Suppressor macrophage treated with lipopolysaccharide for 1 hour (primary cell): ENCODE measurements at regions not wholly inside any gene's neighbourhood (a gene's known extent, or its start where the extent isn't known, plus 50 kb on each side); places are given as distances from the start of the nearest gene placed in this dataset.

Experiments
- DNase-seq, 3 donors: peaks; one replicate each; pipeline ENCODE4 v3.0.0-alpha.2; 2020 to 2022

DNA sequence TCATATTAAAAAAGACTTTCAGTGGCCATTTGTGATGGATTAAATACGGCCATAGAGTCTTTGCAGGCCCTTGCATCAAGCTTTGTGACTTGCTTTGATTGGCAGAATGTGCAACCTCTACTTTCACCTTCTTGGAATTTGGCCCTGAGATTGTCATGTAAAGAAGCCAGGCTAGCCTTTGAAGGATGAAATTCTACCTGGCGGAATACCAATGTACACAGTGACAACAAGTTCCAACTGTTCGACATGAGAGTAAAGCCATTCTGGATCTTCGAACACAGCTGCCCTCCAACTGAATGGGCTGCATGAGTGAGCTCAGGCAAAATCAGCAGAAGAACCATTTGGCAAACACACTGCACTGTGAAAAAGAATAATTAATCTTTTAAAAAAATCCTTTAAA, 321.3 kb downstream of the PHF14 start:
- DNase-seq: no peak

DNA sequence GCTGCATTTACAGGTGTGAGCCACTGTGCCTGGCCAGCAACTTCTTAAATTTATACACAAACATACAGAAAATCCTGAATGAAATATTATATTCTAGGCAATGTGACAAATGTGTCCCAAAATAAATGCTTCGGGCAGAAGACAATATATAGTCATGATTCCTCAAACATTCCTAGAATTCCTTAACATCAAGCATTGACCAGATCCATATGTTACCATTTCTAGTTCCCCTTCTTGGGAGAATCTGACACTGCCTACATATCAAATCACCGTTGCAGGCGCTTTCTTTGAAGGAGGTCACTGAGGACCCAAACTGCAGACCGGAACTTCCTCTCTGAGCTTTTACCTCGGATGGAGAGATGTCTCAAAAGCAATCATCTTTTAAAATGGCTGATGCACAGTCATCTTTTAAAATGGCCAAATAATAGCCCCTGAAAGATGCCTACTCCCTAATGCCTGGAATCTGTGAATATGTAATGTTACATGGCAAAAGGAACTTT, 323.5 kb downstream of the PHF14 start:
- no peak for DNase-seq

- no peak for DNase-seq
These were observed 324.1 kb downstream of the PHF14 start for GRCh38 chr7:11297764-11298163.

GRCh38 chr7:11298220-11298619, 324.5 kb downstream of the PHF14 start:
- DNase-seq: no peak

DNA sequence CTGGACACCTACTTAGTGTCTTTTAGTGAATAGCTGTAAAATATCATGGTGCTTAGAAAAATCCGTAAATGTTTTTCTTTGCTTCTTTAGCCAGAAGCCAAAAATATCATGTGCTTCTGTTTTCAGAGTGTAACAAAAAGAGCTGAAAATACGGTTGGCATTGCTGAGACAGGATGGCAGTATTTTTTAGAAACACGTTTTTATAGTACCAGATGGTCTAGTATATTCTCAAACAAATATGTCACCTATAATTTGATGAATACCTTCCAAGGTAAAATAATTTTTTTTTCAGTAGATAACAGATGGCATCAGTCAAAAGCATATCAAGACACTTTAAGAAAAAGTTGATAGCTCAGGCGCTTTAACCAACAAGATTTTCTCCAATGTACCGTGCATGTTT, 326.6 kb downstream of the PHF14 start:
- no peak for DNase-seq

GRCh38 chr7:11302121-11302520, 328.4 kb downstream of the PHF14 start:
- no peak for DNase-seq

GRCh38 chr7:11313801-11314200, 340.1 kb downstream of the PHF14 start:
- no peak for DNase-seq

DNA sequence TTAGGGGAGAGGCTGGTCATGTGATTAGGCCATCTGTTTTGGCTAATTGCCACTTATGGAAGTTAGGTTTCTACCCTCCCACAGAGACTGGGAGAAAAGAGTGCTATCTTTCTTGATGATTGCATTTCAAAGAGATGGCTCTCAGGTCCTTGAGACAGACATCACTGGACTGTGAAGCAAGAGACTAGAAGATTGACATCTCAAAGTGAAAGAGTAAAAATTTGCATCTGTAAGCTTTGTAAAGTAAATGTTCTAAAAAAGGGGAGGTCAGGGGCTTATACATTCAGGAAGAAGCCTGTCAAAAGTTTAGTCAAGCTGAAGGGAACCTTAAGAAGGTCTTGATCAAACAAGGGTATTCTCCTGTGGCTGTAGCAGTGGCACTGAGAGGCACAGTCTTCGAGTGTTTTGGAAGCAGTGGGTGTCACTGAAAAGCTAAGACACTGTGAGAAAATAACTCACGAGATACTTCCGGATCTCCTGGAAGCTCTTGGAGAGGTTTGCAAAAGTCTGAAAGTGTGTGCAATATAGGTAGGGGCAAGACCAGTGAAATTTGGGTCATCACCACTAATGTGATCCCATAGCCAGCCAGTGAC, 342.1 kb downstream of the PHF14 start:
- no peak for DNase-seq

DNA sequence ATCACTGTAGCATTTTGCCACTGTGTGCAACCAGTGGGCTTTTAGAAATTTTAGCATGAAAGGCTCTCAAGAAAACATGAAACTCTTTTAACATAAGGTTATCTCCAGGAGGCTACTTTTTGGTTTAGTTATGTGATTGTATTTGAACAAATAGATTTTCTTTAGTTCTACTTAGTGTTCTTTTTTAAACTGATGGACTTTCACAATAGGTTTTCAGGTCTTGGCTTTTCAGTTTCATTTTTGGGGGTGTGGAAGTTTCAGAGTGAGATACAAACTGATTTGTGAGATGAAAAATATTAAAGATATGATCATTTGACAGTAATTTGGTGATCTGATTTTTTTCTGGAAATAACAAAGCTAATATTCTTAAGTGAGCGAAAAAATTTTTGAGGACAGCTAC, 344.1 kb downstream of the PHF14 start:
- DNase-seq: no peak

DNA sequence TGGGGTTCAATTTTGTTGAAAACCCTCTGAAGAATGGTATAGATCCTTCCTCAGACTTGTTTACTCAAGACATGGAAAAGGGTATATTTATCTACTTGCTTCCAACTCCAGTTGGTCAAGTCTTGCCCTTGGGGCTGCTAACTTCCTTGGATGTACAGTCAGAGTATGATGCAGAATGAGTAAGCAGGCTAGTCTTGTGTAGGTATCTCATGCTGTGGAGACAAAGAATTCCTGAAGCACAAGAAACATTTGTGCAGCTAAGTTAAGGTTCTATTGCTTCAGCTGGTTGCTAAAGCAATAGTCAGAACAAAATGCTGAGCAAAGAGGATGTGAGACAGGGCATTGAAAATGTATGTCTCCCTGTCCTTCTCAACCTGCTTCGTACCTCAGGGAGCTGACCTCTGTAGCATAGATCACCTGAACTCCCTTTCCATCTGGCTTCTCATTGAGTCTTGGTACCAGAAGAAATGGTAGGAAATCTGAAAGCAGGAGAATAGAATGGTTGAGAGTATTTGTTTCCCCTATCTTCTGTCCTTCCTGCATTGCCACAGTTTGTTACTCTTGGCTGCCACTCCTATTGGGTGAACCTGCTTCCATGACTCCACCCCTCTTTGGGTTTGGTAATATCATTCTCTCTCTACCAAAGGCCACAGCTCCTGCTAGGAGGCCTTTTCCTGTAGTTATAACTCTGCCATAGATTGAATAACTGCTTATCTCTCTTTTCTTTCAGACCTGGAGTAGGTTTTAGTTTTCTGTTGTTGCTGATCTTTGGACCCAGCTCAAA, 346.0 kb downstream of the PHF14 start:
- no peak for DNase-seq
